Kasumi-1 (cell line): ENCODE measurements at regions not wholly inside any gene's neighbourhood (a gene's known extent, or its start where the extent isn't known, plus 50 kb on each side); places are given as distances from the start of the nearest gene placed in this dataset.
"Not testable (repeated sequence)": the region's sequence is repeated elsewhere in the genome, so short reads cannot be mapped to it uniquely, and the experiment has no call there.

Experiments used
- DNase-seq, 2 experiments: peaks; one replicate each; lab custom pipeline; 2025; lab: John Stamatoyannopoulos, UW

- no peak for DNase-seq
Observed at GRCh38 chr5:83802686-83803085, 82.0 kb upstream of the HAPLN1 start.

- DNase-seq = no peak
Observed at GRCh38 chr5:83800201-83800600, 79.5 kb upstream of the HAPLN1 start.

GRCh38 chr5:83799020-83799419 is 78.4 kb upstream of the HAPLN1 start:
- DNase-seq = not testable (repeated sequence)

- no peak for DNase-seq
Observed at GRCh38 chr5:83789371-83789770, 68.7 kb upstream of the HAPLN1 start.

GRCh38 chr5:83787631-83788030 is 67.0 kb upstream of the HAPLN1 start:
- DNase-seq = no peak

GRCh38 chr5:83785176-83785668 is 64.6 kb upstream of the HAPLN1 start:
- DNase-seq = no peak

- no peak for DNase-seq
Observed at GRCh38 chr5:83780699-83781350, 60.2 kb upstream of the HAPLN1 start.

GRCh38 chr5:83777856-83778255 is 57.2 kb upstream of the HAPLN1 start:
- no peak for DNase-seq

- DNase-seq = no peak
Observed at GRCh38 chr5:83776437-83777031, 55.9 kb upstream of the HAPLN1 start.
